ENCODE measurements at regions not wholly inside any gene's neighbourhood (a gene's known extent, or its start where the extent isn't known, plus 50 kb on each side); places are given as distances from the start of the nearest gene placed in this dataset.

DNA sequence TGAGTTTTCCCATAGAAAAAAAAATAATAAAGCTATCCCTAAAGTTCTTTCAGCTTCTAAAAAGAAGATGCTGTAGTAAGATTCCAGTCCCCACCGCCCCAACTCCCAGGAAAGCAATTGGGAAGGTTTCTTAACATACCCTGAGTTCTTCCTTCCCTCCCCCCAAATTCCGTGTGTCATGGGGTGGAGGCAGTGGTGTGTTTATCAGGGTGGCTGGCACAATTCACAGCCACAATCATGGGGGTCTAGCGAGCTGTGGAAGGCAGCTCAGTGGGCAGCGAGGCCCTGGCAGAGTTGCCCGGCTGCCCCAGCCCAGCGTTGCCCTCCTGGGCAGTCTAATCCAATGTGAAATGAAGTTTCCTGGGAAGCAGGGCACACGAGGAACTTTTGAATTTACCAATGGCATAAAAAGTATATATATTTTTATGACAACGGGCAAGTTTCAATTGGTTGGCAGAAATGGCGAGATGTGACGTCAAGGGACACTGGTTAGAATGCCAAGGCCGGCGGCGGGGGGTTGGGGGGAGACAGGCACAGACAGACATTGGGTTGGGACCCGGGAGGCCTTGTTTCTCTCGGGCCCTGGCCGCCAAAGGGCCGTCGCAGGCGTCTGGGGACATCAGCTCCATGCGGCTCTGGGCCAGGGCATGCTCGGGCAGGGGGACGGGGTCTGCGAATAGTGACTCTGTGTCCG lies 80.7 kb upstream of the PPARA start:
- ChIA-PET POLR2A (ENCODE audit: unreplicated experiment) (interaction anchor here (0.6 to 0.9 kb wide), 8 partner anchors 16 to 1562 kb away, joined by 3 to 7 read pairs (median 4); no protein-coding TSS in a partner anchor), CTCF (interaction anchor here (0.7 to 0.8 kb wide), 2 partner anchors 11 to 62 kb away, joined by 3 read pairs; no protein-coding TSS in a partner anchor)
- intact Hi-C loops (cut with micrococcal nuclease; ENCODE audit: unreplicated experiment), result loop anchor here (1.0 to 5.0 kb wide), 5 partner anchors 17 to 63 kb away; no protein-coding TSS in a partner anchor
- TF ChIP-seq, protein P1, sequence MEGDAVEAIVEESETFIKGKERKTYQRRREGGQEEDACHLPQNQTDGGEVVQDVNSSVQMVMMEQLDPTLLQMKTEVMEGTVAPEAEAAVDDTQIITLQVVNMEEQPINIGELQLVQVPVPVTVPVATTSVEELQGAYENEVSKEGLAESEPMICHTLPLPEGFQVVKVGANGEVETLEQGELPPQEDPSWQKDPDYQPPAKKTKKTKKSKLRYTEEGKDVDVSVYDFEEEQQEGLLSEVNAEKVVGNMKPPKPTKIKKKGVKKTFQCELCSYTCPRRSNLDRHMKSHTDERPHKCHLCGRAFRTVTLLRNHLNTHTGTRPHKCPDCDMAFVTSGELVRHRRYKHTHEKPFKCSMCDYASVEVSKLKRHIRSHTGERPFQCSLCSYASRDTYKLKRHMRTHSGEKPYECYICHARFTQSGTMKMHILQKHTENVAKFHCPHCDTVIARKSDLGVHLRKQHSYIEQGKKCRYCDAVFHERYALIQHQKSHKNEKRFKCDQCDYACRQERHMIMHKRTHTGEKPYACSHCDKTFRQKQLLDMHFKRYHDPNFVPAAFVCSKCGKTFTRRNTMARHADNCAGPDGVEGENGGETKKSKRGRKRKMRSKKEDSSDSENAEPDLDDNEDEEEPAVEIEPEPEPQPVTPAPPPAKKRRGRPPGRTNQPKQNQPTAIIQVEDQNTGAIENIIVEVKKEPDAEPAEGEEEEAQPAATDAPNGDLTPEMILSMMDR (conservative IDR thresholded peaks at IDR 0.05), result no peak
- TF ChIP-seq EZH2 (IDR thresholded peaks at IDR 0.05; ENCODE audit: low read depth), result no peak
- no peaks in the 10 kb centered on the region for H3K9me3 ChIP-seq (ENCODE audit: insufficient read depth, low read depth)
- no peaks in the 10 kb centered on the region for H3K36me3 ChIP-seq (ENCODE audit: low read depth)
- H3K27ac ChIP-seq, result peak overlapping the region; percentile 94
- peaks cover 4% of the 10 kb centered on the region; the same call in 1 of the 2 replicates for H4K20me1 ChIP-seq (ENCODE audit: insufficient read depth)
- H3K79me2 ChIP-seq (ENCODE audit: low read depth), result peaks cover 74% of the 10 kb centered on the region
- peak overlapping the region; percentile 95 for H3K4me2 ChIP-seq
- H3K9me2 ChIP-seq (ENCODE audit: insufficient read depth), result no peaks in the 10 kb centered on the region
- BruUV-seq (replicated peaks), result no TSS peak
- peaks cover 37% of the 10 kb centered on the region for H3F3A ChIP-seq (ENCODE audit: insufficient read depth, low read depth)
- peaks cover 25% of the 10 kb centered on the region for H3K4me1 ChIP-seq (replicated peaks; ENCODE audit: insufficient read depth)
- DNase-seq, result peak; percentile 89 to 92
- H3K27me3 ChIP-seq (ENCODE audit: insufficient read depth, low read depth), result no peaks in the 10 kb centered on the region
- H3K4me3 ChIP-seq, result peak overlapping the region; percentile 70
- peak overlapping the region; percentile 66; the same call in 1 of the 2 replicates for H2AFZ ChIP-seq

DNA sequence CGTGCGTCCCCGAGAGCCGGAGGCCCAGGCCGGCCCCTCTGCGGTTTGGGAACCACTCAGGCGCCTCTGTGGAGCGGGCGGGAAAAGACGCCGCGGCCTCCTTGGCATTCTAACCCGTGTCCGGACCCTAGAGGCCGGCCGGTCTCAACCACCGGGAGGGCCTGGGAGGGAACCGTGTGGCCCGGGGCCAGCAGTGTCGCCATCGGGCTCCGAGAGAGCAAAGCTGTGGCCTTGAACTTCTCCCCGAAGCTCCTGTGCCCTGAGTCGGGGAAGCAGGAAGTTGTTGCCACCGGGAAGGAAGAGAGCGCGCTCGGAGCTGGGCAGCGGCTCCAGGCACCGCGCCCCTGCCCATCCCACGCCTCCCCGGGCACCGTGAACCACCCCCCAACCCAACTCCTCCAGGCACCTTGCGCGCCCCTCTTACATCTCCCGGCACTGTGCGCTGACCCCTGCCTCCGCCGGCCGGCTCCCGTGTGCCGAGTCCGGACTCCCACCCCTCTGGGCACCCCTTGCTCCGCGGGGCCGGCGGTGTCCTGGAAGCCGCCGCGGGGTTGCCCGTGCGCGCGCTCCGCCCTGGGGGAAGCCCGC lies 80.0 kb upstream of the PPARA start:
- peak overlapping the region; percentile 70 for H3K4me3 ChIP-seq
- no peaks in the 10 kb centered on the region for H3K27me3 ChIP-seq (ENCODE audit: insufficient read depth, low read depth)
- TSS peak; percentile 87 for BruUV-seq (replicated peaks)
- ChIA-PET CTCF (no interaction called here), POLR2A (ENCODE audit: unreplicated experiment) (interaction anchor here (0.7 to 0.9 kb wide), 2 partner anchors 64 to 527 kb away, joined by 3 to 5 read pairs; no protein-coding TSS in a partner anchor)
- H3F3A ChIP-seq (ENCODE audit: insufficient read depth, low read depth), result peaks cover 37% of the 10 kb centered on the region
- intact Hi-C loops (cut with micrococcal nuclease; ENCODE audit: unreplicated experiment), result loop anchor here (2.0 to 5.0 kb wide), 3 partner anchors 33 to 64 kb away; no protein-coding TSS in a partner anchor
- no peak for TF ChIP-seq EZH2 (IDR thresholded peaks at IDR 0.05; ENCODE audit: low read depth)
- TF ChIP-seq, protein P1 (conservative IDR thresholded peaks at IDR 0.05), result no peak
- DNase-seq, result peak; percentile 55 to 70
- H3K4me2 ChIP-seq, result peak overlapping the region; percentile 95
- H3K36me3 ChIP-seq (ENCODE audit: low read depth), result no peaks in the 10 kb centered on the region
- H4K20me1 ChIP-seq (ENCODE audit: insufficient read depth), result peaks cover 10% of the 10 kb centered on the region
- H3K9me3 ChIP-seq (ENCODE audit: insufficient read depth, low read depth), result no peaks in the 10 kb centered on the region
- H3K79me2 ChIP-seq (ENCODE audit: low read depth), result peaks cover 80% of the 10 kb centered on the region
- peak overlapping the region; percentile 94 for H3K27ac ChIP-seq
- H3K4me1 ChIP-seq (replicated peaks; ENCODE audit: insufficient read depth), result peaks cover 32% of the 10 kb centered on the region
- peak overlapping the region; percentile 66; the same call in 1 of the 2 replicates for H2AFZ ChIP-seq
- no peaks in the 10 kb centered on the region for H3K9me2 ChIP-seq (ENCODE audit: insufficient read depth)

DNA sequence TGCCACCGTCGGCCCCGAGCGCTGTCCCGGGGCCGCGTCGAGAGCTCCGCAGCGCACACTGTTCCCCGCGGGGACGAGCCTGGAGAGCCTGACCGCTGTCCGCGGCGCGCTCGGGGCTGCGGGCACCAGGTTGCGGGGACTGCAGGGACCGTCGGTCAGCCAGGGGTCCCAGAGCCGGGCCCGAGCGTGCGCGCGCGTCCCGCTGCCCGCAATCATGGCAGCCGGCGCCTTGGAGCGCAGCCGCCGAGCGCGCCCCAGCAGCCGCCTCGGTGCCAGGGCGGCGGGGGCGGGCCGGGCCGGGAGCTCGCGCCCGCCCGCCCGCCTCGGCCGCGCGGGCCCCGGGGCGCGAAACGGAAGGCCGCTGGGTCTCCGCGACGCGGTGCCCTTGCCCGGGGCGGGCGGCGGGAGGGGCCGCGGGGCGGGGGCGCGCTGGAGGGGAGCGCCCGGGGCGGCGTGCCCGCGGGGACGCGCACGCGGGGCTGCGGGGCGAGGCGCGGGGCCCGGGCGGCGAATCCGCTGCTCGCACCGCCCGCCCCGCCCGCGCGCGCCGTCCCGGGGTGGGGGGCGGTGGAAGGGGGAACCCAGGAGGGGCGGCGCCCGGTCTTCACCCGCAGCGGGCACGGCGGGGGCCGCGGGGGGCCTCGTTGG lies 79.4 kb upstream of the PPARA start:
- H3F3A ChIP-seq (ENCODE audit: insufficient read depth, low read depth), result peaks cover 40% of the 10 kb centered on the region
- H4K20me1 ChIP-seq (ENCODE audit: insufficient read depth), result peaks cover 11% of the 10 kb centered on the region
- H3K4me2 ChIP-seq, result peak overlapping the region; percentile 95
- H3K27ac ChIP-seq, result peak overlapping the region; percentile 94
- intact Hi-C loops (cut with micrococcal nuclease; ENCODE audit: unreplicated experiment), result loop anchor here (2.0 to 5.0 kb wide), 3 partner anchors 34 to 64 kb away; no protein-coding TSS in a partner anchor
- no peak for TF ChIP-seq EZH2 (IDR thresholded peaks at IDR 0.05; ENCODE audit: low read depth)
- peak in 1 of 2 experiments; percentile 83 for DNase-seq
- ChIA-PET CTCF (no interaction called here), POLR2A (ENCODE audit: unreplicated experiment) (interaction anchor here (0.6 to 0.9 kb wide), 4 partner anchors 39 to 528 kb away, joined by 3 to 5 read pairs (median 4); partner anchors contain the start of gene TTC38)
- no peaks in the 10 kb centered on the region for H3K27me3 ChIP-seq (ENCODE audit: insufficient read depth, low read depth)
- peaks cover 38% of the 10 kb centered on the region for H3K4me1 ChIP-seq (replicated peaks; ENCODE audit: insufficient read depth)
- H3K36me3 ChIP-seq (ENCODE audit: low read depth), result peaks cover 1% of the 10 kb centered on the region; the same call in 1 of the 2 replicates
- peak overlapping the region; percentile 99 for H3K4me3 ChIP-seq
- no TSS peak for BruUV-seq (replicated peaks)
- H3K9me3 ChIP-seq (ENCODE audit: insufficient read depth, low read depth), result no peaks in the 10 kb centered on the region
- no peaks in the 10 kb centered on the region for H3K9me2 ChIP-seq (ENCODE audit: insufficient read depth)
- H3K79me2 ChIP-seq (ENCODE audit: low read depth), result peaks cover 81% of the 10 kb centered on the region
- H2AFZ ChIP-seq, result peak overlapping the region; percentile 70; the same call in 1 of the 2 replicates
